ENCODE measurements at regions not wholly inside any gene's neighbourhood (a gene's known extent, or its start where the extent isn't known, plus 50 kb on each side); places are given as distances from the start of the nearest gene placed in this dataset.

DNA sequence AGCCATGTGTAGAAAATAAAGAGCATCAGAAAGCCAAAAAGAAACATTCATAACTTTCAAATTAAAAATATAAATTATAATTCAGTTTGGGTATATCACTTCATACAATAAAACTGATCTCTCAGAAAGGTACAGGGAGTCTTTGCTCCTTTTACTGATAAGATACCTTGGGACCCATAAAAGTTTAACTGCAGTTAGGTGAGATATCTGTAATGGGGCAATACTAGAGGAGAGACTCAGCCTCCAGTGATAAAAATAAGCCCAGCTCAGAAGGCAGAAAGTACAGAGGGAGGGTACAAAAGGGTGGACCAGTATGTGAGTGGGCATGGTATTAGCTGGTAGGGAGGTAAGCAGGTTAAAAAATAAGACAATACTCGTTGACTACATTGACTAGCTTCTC is 180.9 kb upstream of the AGTR2 start:
- TF ChIP-seq ZNF24 (IDR thresholded peaks at IDR 0.05) (no peak), NR2C2 (IDR thresholded peaks at IDR 0.05; ENCODE audit: borderline replicate concordance, control insufficient read depth, insufficient read length, low read depth) (no peak), BHLHE40 (IDR thresholded peaks at IDR 0.05; ENCODE audit: borderline replicate concordance in 1 of 2, low read depth in 2 of 2, low read length in 1 of 2) (no peak), ATF7 (IDR thresholded peaks at IDR 0.05; ENCODE audit: low read depth) (no peak), KAT2A (conservative IDR thresholded peaks at IDR 0.05; ENCODE audit: control insufficient read depth, low read depth, low read length) (no peak), NFXL1 (IDR thresholded peaks at IDR 0.05; ENCODE audit: borderline replicate concordance) (no peak), RELA (IDR thresholded peaks at IDR 0.05; ENCODE audit: borderline replicate concordance, partially characterized antibody) (no peak), TAF1 (IDR thresholded peaks at IDR 0.05; ENCODE audit: borderline replicate concordance, low read depth, low read length) (no peak), FOS (IDR thresholded peaks at IDR 0.05; ENCODE audit: borderline replicate concordance, extremely low read depth, insufficient read length) (no peak), PAX8 (IDR thresholded peaks at IDR 0.05) (no peak), RAD21 (IDR thresholded peaks at IDR 0.05; ENCODE audit: insufficient read depth, low read depth, low read length) (no peak)
- TF ChIP-seq, protein P1, sequence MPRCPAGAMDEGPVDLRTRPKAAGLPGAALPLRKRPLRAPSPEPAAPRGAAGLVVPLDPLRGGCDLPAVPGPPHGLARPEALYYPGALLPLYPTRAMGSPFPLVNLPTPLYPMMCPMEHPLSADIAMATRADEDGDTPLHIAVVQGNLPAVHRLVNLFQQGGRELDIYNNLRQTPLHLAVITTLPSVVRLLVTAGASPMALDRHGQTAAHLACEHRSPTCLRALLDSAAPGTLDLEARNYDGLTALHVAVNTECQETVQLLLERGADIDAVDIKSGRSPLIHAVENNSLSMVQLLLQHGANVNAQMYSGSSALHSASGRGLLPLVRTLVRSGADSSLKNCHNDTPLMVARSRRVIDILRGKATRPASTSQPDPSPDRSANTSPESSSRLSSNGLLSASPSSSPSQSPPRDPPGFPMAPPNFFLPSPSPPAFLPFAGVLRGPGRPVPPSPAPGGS (IDR thresholded peaks at IDR 0.05; ENCODE audit: borderline replicate concordance, insufficient read depth, low read depth, low read length, poor library complexity, severe bottlenecking): no peak
- ChIA-PET RAD21 (ENCODE audit: unreplicated experiment) (interaction anchor here (1.3 to 4.8 kb wide), 7 partner anchors 19 to 215 kb away, joined by 3 to 27 read pairs (median 10); no protein-coding TSS in a partner anchor), POLR2A (no interaction called here), CTCF (interaction anchor here (1.2 to 3.7 kb wide), 11 partner anchors 20 to 972 kb away, joined by 3 to 23 read pairs (median 8); no protein-coding TSS in a partner anchor), SMC1A (ENCODE audit: uncharacterized antibody, unreplicated experiment) (interaction anchor here (0.6 to 6.7 kb wide), 12 partner anchors 13 to 377 kb away, joined by 3 to 46 read pairs (median 4); no protein-coding TSS in a partner anchor)
- ATAC-seq (no peak), FAIRE-seq (no peak), DNase-seq (ENCODE audit: low read depth, low spot score) (no peak)
- Histone ChIP-seq H3K4me1 (ENCODE audit: control insufficient read depth, insufficient read depth, low read length) (no peaks in the 10 kb centered on the region), H2AFZ (ENCODE audit: control insufficient read depth, low read depth, low read length) (no peak overlapping the region), H3K27me3 (replicated peaks in 1 of 2; ENCODE audit: control insufficient read depth in 2 of 2, insufficient read depth in 2 of 2, low read length in 1 of 2) (no peaks in the 10 kb centered on the region), H3K79me2 (ENCODE audit: control insufficient read depth, insufficient read depth, low read length) (no peaks in the 10 kb centered on the region), H3K9ac (ENCODE audit: control insufficient read depth, insufficient read depth, low read length) (no peak overlapping the region), H3K4me3 (no peak overlapping the region), H3K27ac (ENCODE audit: control insufficient read depth, insufficient read depth) (no peak overlapping the region), H3K9me3 (replicated peaks; ENCODE audit: control insufficient read depth, insufficient read depth, low read length) (no peaks in the 10 kb centered on the region), H3K4me2 (ENCODE audit: control insufficient read depth, insufficient read depth) (no peak overlapping the region), H3K36me3 (ENCODE audit: control insufficient read depth in 2 of 2, insufficient read depth in 2 of 2, low read length in 1 of 2) (no peaks in the 10 kb centered on the region), H4K20me1 (ENCODE audit: control insufficient read depth, insufficient read depth) (no peaks in the 10 kb centered on the region)
- in situ Hi-C loops (cut with MboI): loop anchor here (10.0 kb wide), 1 partner anchor 205 kb away; no protein-coding TSS in a partner anchor
- 0% methylated on average over 1 of the region's 1 CpG for WGBS (ENCODE audit: insufficient coverage, insufficient replicate concordance, low lambda C conversion rate, missing lambda C conversion rate)
- no TSS peak for BruUV-seq (replicated peaks)
- intact Hi-C loops (cut with micrococcal nuclease; ENCODE audit: unreplicated experiment): loop anchor here (2.0 kb wide), 1 partner anchor 209 kb away; no protein-coding TSS in a partner anchor

All from GM12878 (cell line).